Caco-2 (cell line): ENCODE measurements at regions not wholly inside any gene's neighbourhood (a gene's known extent, or its start where the extent isn't known, plus 50 kb on each side); places are given as distances from the start of the nearest gene placed in this dataset.

Experiments used
- BruUV-seq: library from RNA; stranded (reverse); fragments of 400-500 nt; replicated peaks from 2 replicates; lab custom pipeline; 2021; lab: Mats Ljungman, UMichigan
- CTCF ChIA-PET: fragments of 300-600 bp; sonication (Branson Sonifier 250); formaldehyde crosslinking; loops from one replicate; lab custom pipeline; 2022; ENCODE audit warnings: antibody characterized with exemption; lab: Charles Lee
- POLR2A ChIA-PET: fragments of 300-600 bp; sonication (Branson Sonifier 250); formaldehyde crosslinking; loops from one replicate; lab custom pipeline; 2022; ENCODE audit warnings: antibody characterized with exemption; lab: Charles Lee
- DNase-seq, 2 experiments: peaks; one replicate each; pipeline versions ENCODE4 v3.0.0 to v3.0.0-alpha.2; 2020 to 2022
- H3K27me3 ChIP-seq: replicated peaks from 2 replicates; pipeline ENCODE4 v1.6.0; 2011; ENCODE audit warnings: low read length; ENCODE audit not compliant: control insufficient read depth, insufficient read depth
- H3K36me3 ChIP-seq: 2 replicates; pipeline ENCODE4 v1.5.1; 2011; ENCODE audit warnings: low read length; ENCODE audit not compliant: control insufficient read depth, insufficient read depth
- H3K4me1 ChIP-seq: fragments of 250-450 bp; sonication (Bioruptor Pico); 2 replicates; pipeline ENCODE4 v1.5.1; 2020; ENCODE audit warnings: mild to moderate bottlenecking
- H3K4me3 ChIP-seq: 2 replicates; pipeline ENCODE4 v1.5.1; 2011; ENCODE audit warnings: low read depth, mild to moderate bottlenecking, control low read depth, low read length
- H3K9me3 ChIP-seq: fragments of 250-450 bp; sonication (Bioruptor Pico); 2 replicates; pipeline ENCODE4 v1.5.1; 2020; ENCODE audit warnings: mild to moderate bottlenecking, moderate library complexity
- H3K27ac Mint-ChIP-seq: one replicate; pipeline ENCODE4 v1.8.0; 2022; ENCODE audit warnings: mixed read lengths; ENCODE audit not compliant: unreplicated experiment
- H3K27me3 Mint-ChIP-seq: one replicate; pipeline ENCODE4 v1.8.0; 2022; ENCODE audit warnings: mixed read lengths; ENCODE audit not compliant: insufficient read depth, unreplicated experiment
- H3K36me3 Mint-ChIP-seq: one replicate; pipeline ENCODE4 v1.8.0; 2022; ENCODE audit warnings: mild to moderate bottlenecking, mixed read lengths; ENCODE audit not compliant: insufficient read depth, unreplicated experiment
- H3K4me1 Mint-ChIP-seq: one replicate; pipeline ENCODE4 v1.8.0; 2022; ENCODE audit warnings: low read depth, mixed read lengths; ENCODE audit not compliant: unreplicated experiment
- H3K4me3 Mint-ChIP-seq: one replicate; pipeline ENCODE4 v1.8.0; 2022; ENCODE audit warnings: mild to moderate bottlenecking, moderate library complexity, mixed read lengths; ENCODE audit not compliant: unreplicated experiment
- H3K9me3 Mint-ChIP-seq: one replicate; pipeline ENCODE4 v1.8.0; 2022; ENCODE audit warnings: mixed read lengths; ENCODE audit not compliant: unreplicated experiment
- CTCF ChIP-seq, 2 experiments: fragments of 200-600 bp in 1 of 2; IDR thresholded peaks; 1 replicate in 1 of 2; 2 replicates in 1 of 2; pipeline versions ENCODE4 v1.5.1 to v1.8.0; 2011 to 2022; ENCODE audit warnings: antibody characterized with exemption in 1 of 2, control low read depth in 1 of 2, inconsistent platforms in 1 of 2, low read depth in 1 of 2, low read length in 1 of 2, mild to moderate bottlenecking in 1 of 2, moderate library complexity in 1 of 2; ENCODE audit not compliant: insufficient read depth in 1 of 2, severe bottlenecking in 1 of 2, unreplicated experiment in 1 of 2
- intact Hi-C: fragments of 100-400 bp; cut with micrococcal nuclease; formaldehyde crosslinking; loops from one replicate; pipeline ENCODE4 v1.10.0; 2022; ENCODE audit not compliant: unreplicated experiment

- Mint-ChIP-seq H3K4me1 (peaks cover 6% of the 10 kb centered on the region), H3K27me3 (peaks cover 13% of the 10 kb centered on the region), H3K4me3 (no peak overlapping the region), H3K36me3 (no peaks in the 10 kb centered on the region), H3K9me3 (no peaks in the 10 kb centered on the region), H3K27ac (no peak overlapping the region)
- POLR2A ChIA-PET = no interaction called here
- Histone ChIP-seq H3K4me1 (no peaks in the 10 kb centered on the region), H3K9me3 (no peaks in the 10 kb centered on the region), H3K36me3 (no peaks in the 10 kb centered on the region), H3K4me3 (no peak overlapping the region), H3K27me3 (no peaks in the 10 kb centered on the region)
- intact Hi-C loops = no loop called here
- CTCF ChIA-PET = no interaction called here
- no TSS peak for BruUV-seq
- TF ChIP-seq CTCF (IDR thresholded peaks at IDR 0.05; ENCODE audit: insufficient read depth in 1 of 2, low read depth in 1 of 2, low read length in 1 of 2, severe bottlenecking in 1 of 2, unreplicated experiment in 1 of 2) = no peak
- no peak for DNase-seq
These were observed 628.1 kb downstream of the PLPP3 start for GRCh38 chr1:55951291-55951690.

DNA sequence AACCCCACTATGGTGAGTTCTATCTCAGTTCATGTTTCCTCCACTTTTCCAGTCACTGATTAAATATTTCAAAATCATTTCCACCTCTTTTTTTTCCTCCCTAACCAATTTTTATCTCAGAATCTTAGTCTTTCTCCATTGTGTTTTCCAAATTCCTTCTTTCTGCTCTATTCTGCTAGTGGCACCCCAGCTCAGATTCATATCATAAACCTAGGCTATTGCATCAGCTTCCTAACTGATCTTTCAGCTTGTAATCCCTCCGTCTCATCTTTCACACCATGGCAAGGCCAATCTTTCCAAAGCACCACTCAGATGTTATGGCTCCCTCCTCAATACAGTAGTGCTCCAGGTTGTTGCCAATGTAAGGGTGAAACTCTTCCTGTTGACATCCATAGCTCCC, 631.9 kb downstream of the PLPP3 start:
- Mint-ChIP-seq H3K27ac (peak overlapping the region; percentile 9), H3K36me3 (no peaks in the 10 kb centered on the region), H3K9me3 (no peaks in the 10 kb centered on the region), H3K4me3 (no peak overlapping the region), H3K4me1 (peaks cover 6% of the 10 kb centered on the region), H3K27me3 (peaks cover 8% of the 10 kb centered on the region)
- Histone ChIP-seq H3K36me3 (no peaks in the 10 kb centered on the region), H3K9me3 (no peaks in the 10 kb centered on the region), H3K27me3 (no peaks in the 10 kb centered on the region), H3K4me1 (no peaks in the 10 kb centered on the region), H3K4me3 (no peak overlapping the region)
- no peak for TF ChIP-seq CTCF (IDR thresholded peaks at IDR 0.05; ENCODE audit: insufficient read depth in 1 of 2, low read depth in 1 of 2, low read length in 1 of 2, severe bottlenecking in 1 of 2, unreplicated experiment in 1 of 2)
- DNase-seq = no peak
- ChIA-PET CTCF (no interaction called here), POLR2A (no interaction called here)
- no TSS peak for BruUV-seq
- intact Hi-C loops = no loop called here

DNA sequence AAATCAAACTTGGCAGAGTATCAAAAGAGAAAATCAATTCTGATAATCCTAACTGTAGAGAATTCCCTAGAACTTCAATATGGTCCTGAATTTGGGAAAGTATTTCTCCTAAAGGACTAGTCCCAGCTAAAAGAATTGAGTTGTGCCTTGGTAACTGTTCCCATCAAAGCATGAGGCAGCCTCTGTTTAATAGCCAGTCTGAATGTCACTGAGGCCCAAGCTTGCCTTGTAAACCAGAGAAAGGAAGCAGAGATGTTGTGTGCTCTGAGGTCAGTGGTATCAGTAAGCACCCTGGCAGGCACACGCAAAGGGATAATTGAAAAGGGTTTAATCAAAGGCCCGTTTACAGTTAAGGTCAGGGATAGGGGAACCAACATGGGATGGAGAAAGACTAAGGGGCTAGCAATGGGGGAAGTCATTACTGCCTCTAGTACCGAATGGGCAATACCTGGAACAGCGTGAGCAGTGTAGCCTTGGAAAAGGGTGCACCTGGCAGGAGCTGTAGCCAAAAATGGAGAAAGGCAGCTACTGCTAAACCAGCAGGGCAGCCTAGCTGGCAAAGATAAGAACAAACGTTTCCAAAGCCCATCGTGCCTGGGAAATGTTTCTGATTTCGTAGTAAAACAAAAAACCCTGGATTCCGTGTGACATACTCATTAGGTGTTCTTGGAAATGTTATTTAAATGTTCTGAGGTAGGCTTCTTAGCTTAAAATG, 635.5 kb downstream of the PLPP3 start:
- H3K4me3 ChIP-seq = no peak overlapping the region
- no peak overlapping the region for H3K27ac Mint-ChIP-seq
- CTCF ChIA-PET = no interaction called here
- no peaks in the 10 kb centered on the region for H3K9me3 ChIP-seq
- H3K36me3 Mint-ChIP-seq = no peaks in the 10 kb centered on the region
- H3K4me1 Mint-ChIP-seq = peaks cover 6% of the 10 kb centered on the region
- POLR2A ChIA-PET = no interaction called here
- H3K9me3 Mint-ChIP-seq = no peaks in the 10 kb centered on the region
- H3K4me3 Mint-ChIP-seq = no peak overlapping the region
- H3K27me3 ChIP-seq = no peaks in the 10 kb centered on the region
- no TSS peak for BruUV-seq
- intact Hi-C loops = no loop called here
- H3K27me3 Mint-ChIP-seq = peaks cover 8% of the 10 kb centered on the region
- no peak for TF ChIP-seq CTCF (IDR thresholded peaks at IDR 0.05; ENCODE audit: insufficient read depth in 1 of 2, low read depth in 1 of 2, low read length in 1 of 2, severe bottlenecking in 1 of 2, unreplicated experiment in 1 of 2)
- DNase-seq = no peak
- no peaks in the 10 kb centered on the region for H3K36me3 ChIP-seq
- no peaks in the 10 kb centered on the region for H3K4me1 ChIP-seq
